SK-N-SH (cell line): ENCODE measurements at regions not wholly inside any gene's neighbourhood (a gene's known extent, or its start where the extent isn't known, plus 50 kb on each side); places are given as distances from the start of the nearest gene placed in this dataset.

Source experiments
- GABPA ChIP-seq: IDR thresholded peaks from 2 replicates; pipeline ENCODE4 v1.4.0; 2012; ENCODE audit warnings: low read depth, mild to moderate bottlenecking
- NRF1 ChIP-seq: IDR thresholded peaks from 2 replicates; pipeline ENCODE4 v1.6.1; 2012; ENCODE audit warnings: low read depth, mild to moderate bottlenecking, low read length
- POLR2AphosphoS5 ChIP-seq: IDR thresholded peaks from 2 replicates; pipeline ENCODE4 v1.6.1; 2012; ENCODE audit warnings: low read depth, low read length
- SIN3A ChIP-seq: IDR thresholded peaks from 2 replicates; pipeline ENCODE4 v1.6.1; 2012; ENCODE audit warnings: low read depth, mild to moderate bottlenecking, low read length, moderate library complexity, borderline replicate concordance
- SMC3 ChIP-seq: IDR thresholded peaks from 2 replicates; pipeline ENCODE4 v1.6.1; 2012; ENCODE audit warnings: low read depth, low read length, improper control_type of control experiment
- TF ChIP-seq, protein P1 (sequence below): fragments of 200-600 bp; sonication (generic); IDR thresholded peaks from 2 replicates; pipeline ENCODE4 v1.6.1; 2017; ENCODE audit warnings: antibody characterized with exemption, mild to moderate bottlenecking, moderate library complexity
- TF ChIP-seq, protein P2 (sequence below): IDR thresholded peaks from 2 replicates; pipeline ENCODE4 v1.6.1; 2012; ENCODE audit warnings: mild to moderate bottlenecking, low read depth, low read length, moderate library complexity
- TF ChIP-seq, protein P3 (sequence below): IDR thresholded peaks from 2 replicates; pipeline ENCODE4 v1.4.0; 2012; ENCODE audit warnings: low read depth

DNA sequence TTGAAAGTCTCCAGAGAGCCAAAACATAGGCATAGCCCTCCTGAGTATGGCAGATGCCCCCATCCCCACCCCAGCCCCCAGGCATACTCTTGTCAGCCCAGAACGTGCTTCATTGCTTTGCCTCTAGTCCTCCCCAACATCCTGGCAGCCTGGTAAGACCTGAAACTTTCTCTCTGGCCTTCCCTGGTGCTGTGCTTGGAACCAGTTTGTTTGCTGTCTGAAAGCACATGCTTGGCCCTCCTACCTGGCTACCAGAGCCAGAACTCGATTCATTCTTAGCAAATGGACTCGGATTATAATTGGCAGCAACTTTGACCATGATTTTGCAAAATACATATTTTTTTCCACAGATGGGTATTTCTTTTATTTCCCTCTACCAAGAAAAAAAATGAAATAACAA, 248.1 kb downstream of the USP46 start:
- TF ChIP-seq, protein P1, sequence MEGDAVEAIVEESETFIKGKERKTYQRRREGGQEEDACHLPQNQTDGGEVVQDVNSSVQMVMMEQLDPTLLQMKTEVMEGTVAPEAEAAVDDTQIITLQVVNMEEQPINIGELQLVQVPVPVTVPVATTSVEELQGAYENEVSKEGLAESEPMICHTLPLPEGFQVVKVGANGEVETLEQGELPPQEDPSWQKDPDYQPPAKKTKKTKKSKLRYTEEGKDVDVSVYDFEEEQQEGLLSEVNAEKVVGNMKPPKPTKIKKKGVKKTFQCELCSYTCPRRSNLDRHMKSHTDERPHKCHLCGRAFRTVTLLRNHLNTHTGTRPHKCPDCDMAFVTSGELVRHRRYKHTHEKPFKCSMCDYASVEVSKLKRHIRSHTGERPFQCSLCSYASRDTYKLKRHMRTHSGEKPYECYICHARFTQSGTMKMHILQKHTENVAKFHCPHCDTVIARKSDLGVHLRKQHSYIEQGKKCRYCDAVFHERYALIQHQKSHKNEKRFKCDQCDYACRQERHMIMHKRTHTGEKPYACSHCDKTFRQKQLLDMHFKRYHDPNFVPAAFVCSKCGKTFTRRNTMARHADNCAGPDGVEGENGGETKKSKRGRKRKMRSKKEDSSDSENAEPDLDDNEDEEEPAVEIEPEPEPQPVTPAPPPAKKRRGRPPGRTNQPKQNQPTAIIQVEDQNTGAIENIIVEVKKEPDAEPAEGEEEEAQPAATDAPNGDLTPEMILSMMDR, result no peak
- TF ChIP-seq, protein P2, sequence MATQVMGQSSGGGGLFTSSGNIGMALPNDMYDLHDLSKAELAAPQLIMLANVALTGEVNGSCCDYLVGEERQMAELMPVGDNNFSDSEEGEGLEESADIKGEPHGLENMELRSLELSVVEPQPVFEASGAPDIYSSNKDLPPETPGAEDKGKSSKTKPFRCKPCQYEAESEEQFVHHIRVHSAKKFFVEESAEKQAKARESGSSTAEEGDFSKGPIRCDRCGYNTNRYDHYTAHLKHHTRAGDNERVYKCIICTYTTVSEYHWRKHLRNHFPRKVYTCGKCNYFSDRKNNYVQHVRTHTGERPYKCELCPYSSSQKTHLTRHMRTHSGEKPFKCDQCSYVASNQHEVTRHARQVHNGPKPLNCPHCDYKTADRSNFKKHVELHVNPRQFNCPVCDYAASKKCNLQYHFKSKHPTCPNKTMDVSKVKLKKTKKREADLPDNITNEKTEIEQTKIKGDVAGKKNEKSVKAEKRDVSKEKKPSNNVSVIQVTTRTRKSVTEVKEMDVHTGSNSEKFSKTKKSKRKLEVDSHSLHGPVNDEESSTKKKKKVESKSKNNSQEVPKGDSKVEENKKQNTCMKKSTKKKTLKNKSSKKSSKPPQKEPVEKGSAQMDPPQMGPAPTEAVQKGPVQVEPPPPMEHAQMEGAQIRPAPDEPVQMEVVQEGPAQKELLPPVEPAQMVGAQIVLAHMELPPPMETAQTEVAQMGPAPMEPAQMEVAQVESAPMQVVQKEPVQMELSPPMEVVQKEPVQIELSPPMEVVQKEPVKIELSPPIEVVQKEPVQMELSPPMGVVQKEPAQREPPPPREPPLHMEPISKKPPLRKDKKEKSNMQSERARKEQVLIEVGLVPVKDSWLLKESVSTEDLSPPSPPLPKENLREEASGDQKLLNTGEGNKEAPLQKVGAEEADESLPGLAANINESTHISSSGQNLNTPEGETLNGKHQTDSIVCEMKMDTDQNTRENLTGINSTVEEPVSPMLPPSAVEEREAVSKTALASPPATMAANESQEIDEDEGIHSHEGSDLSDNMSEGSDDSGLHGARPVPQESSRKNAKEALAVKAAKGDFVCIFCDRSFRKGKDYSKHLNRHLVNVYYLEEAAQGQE, result no peak
- no peak for TF ChIP-seq POLR2AphosphoS5
- TF ChIP-seq GABPA, result no peak
- TF ChIP-seq, protein P3, sequence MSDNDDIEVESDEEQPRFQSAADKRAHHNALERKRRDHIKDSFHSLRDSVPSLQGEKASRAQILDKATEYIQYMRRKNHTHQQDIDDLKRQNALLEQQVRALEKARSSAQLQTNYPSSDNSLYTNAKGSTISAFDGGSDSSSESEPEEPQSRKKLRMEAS, result no peak
- no peak for TF ChIP-seq NRF1
- TF ChIP-seq SIN3A, result no peak
- TF ChIP-seq SMC3, result no peak
